ENCODE measurements at regions not wholly inside any gene's neighbourhood (a gene's known extent, or its start where the extent isn't known, plus 50 kb on each side); places are given as distances from the start of the nearest gene placed in this dataset.
"Not testable (repeated sequence)": the region's sequence is repeated elsewhere in the genome, so short reads cannot be mapped to it uniquely, and the experiment has no call there.

DNA sequence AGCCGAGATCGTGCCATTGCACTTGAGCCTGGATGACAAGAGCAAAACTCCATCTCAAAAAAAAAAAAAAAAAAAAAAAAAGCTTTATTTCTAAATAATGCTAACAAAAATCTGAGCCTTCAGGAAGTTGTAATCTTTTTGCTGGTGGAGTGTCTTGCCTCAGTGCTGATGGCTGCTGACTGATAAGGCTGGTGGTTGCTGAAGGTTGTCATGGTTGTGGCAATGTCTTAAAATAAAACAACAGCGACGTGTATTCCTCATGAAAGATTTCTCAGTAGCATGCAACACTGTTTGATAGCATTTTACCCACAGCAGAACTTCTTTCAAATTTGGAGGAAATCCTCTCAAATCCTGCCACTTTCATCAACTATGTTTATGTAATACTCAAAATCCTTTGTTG is 77.4 kb upstream of the PTPRG start:
- no peak overlapping the region for H3K4me3 Mint-ChIP-seq (ENCODE audit: unreplicated experiment)
- Histone ChIP-seq H3K9me3 (no peaks in the 10 kb centered on the region), H3K4me3 (ENCODE audit: low read depth, low read length) (no peak overlapping the region), H3K36me3 (ENCODE audit: control insufficient read depth, insufficient read depth, low read length) (no peaks in the 10 kb centered on the region), H3K4me1 (no peaks in the 10 kb centered on the region), H3K27me3 (replicated peaks; ENCODE audit: control insufficient read depth, insufficient read depth, low read length) (no peaks in the 10 kb centered on the region)
- TF ChIP-seq CTCF (IDR thresholded peaks at IDR 0.05; ENCODE audit: insufficient read depth in 1 of 2, low read depth in 1 of 2, low read length in 1 of 2, severe bottlenecking in 1 of 2, unreplicated experiment in 1 of 2) = no peak
- intact Hi-C loops (cut with micrococcal nuclease; ENCODE audit: unreplicated experiment) = no loop called here
- CTCF ChIA-PET = no interaction called here
- no peak overlapping the region for H3K27ac Mint-ChIP-seq (ENCODE audit: unreplicated experiment)
- no peaks in the 10 kb centered on the region for H3K4me1 Mint-ChIP-seq (ENCODE audit: low read depth, unreplicated experiment)
- H3K36me3 Mint-ChIP-seq (ENCODE audit: insufficient read depth, unreplicated experiment) = no peaks in the 10 kb centered on the region
- H3K27me3 Mint-ChIP-seq (ENCODE audit: insufficient read depth, unreplicated experiment) = no peaks in the 10 kb centered on the region
- no TSS peak for BruUV-seq (replicated peaks)
- H3K9me3 Mint-ChIP-seq (ENCODE audit: unreplicated experiment) = no peaks in the 10 kb centered on the region
- POLR2A ChIA-PET = no interaction called here
- no peak for DNase-seq

GRCh38 chr3:61493339-61493738 is 68.0 kb upstream of the PTPRG start:
- ChIA-PET CTCF (no interaction called here), POLR2A (no interaction called here)
- no peaks in the 10 kb centered on the region for H3K36me3 Mint-ChIP-seq (ENCODE audit: insufficient read depth, unreplicated experiment)
- intact Hi-C loops (cut with micrococcal nuclease; ENCODE audit: unreplicated experiment) = no loop called here
- no peak overlapping the region for H3K27ac Mint-ChIP-seq (ENCODE audit: unreplicated experiment)
- H3K9me3 Mint-ChIP-seq (ENCODE audit: unreplicated experiment) = no peaks in the 10 kb centered on the region
- no peak overlapping the region for H3K4me3 Mint-ChIP-seq (ENCODE audit: unreplicated experiment)
- Histone ChIP-seq H3K4me1 (no peaks in the 10 kb centered on the region), H3K4me3 (ENCODE audit: low read depth, low read length) (no peak overlapping the region), H3K36me3 (ENCODE audit: control insufficient read depth, insufficient read depth, low read length) (no peaks in the 10 kb centered on the region), H3K9me3 (no peaks in the 10 kb centered on the region), H3K27me3 (replicated peaks; ENCODE audit: control insufficient read depth, insufficient read depth, low read length) (no peaks in the 10 kb centered on the region)
- no peaks in the 10 kb centered on the region for H3K27me3 Mint-ChIP-seq (ENCODE audit: insufficient read depth, unreplicated experiment)
- TF ChIP-seq CTCF (IDR thresholded peaks at IDR 0.05; ENCODE audit: insufficient read depth in 1 of 2, low read depth in 1 of 2, low read length in 1 of 2, severe bottlenecking in 1 of 2, unreplicated experiment in 1 of 2) = no peak
- no peak for DNase-seq
- no TSS peak for BruUV-seq (replicated peaks)
- no peaks in the 10 kb centered on the region for H3K4me1 Mint-ChIP-seq (ENCODE audit: low read depth, unreplicated experiment)

- H3K27ac Mint-ChIP-seq (ENCODE audit: unreplicated experiment); H3K27me3 ChIP-seq (replicated peaks; ENCODE audit: control insufficient read depth, insufficient read depth, low read length); DNase-seq; H3K9me3 Mint-ChIP-seq (ENCODE audit: unreplicated experiment); H3K27me3 Mint-ChIP-seq (ENCODE audit: insufficient read depth, unreplicated experiment); intact Hi-C loops (cut with micrococcal nuclease; ENCODE audit: unreplicated experiment); POLR2A ChIA-PET; H3K4me3 ChIP-seq (ENCODE audit: low read depth, low read length); H3K4me1 Mint-ChIP-seq (ENCODE audit: low read depth, unreplicated experiment); H3K4me3 Mint-ChIP-seq (ENCODE audit: unreplicated experiment); H3K36me3 ChIP-seq (ENCODE audit: control insufficient read depth, insufficient read depth, low read length); H3K36me3 Mint-ChIP-seq (ENCODE audit: insufficient read depth, unreplicated experiment); BruUV-seq (replicated peaks); H3K9me3 ChIP-seq; H3K4me1 ChIP-seq: not testable (repeated sequence)
- CTCF ChIA-PET = interaction anchor here (0.6 to 0.7 kb wide), 2 partner anchors 36 to 366 kb away, joined by 3 to 5 read pairs; no protein-coding TSS in a partner anchor
Observed at GRCh38 chr3:61494309-61494708, 67.1 kb upstream of the PTPRG start.

- Mint-ChIP-seq H3K36me3 (ENCODE audit: insufficient read depth, unreplicated experiment) (no peaks in the 10 kb centered on the region), H3K4me3 (ENCODE audit: unreplicated experiment) (no peak overlapping the region), H3K27me3 (ENCODE audit: insufficient read depth, unreplicated experiment) (no peaks in the 10 kb centered on the region), H3K27ac (ENCODE audit: unreplicated experiment) (no peak overlapping the region), H3K9me3 (ENCODE audit: unreplicated experiment) (peaks cover 11% of the 10 kb centered on the region), H3K4me1 (ENCODE audit: low read depth, unreplicated experiment) (no peaks in the 10 kb centered on the region)
- DNase-seq = no peak
- POLR2A ChIA-PET = no interaction called here
- no peak for TF ChIP-seq CTCF (IDR thresholded peaks at IDR 0.05; ENCODE audit: insufficient read depth in 1 of 2, low read depth in 1 of 2, low read length in 1 of 2, severe bottlenecking in 1 of 2, unreplicated experiment in 1 of 2)
- CTCF ChIA-PET = no interaction called here
- Histone ChIP-seq H3K36me3 (ENCODE audit: control insufficient read depth, insufficient read depth, low read length) (no peaks in the 10 kb centered on the region), H3K4me1 (no peaks in the 10 kb centered on the region), H3K27me3 (replicated peaks; ENCODE audit: control insufficient read depth, insufficient read depth, low read length) (no peaks in the 10 kb centered on the region), H3K9me3 (0 out of 2 replicates have a peak, but pooled peaks cover 4% of the 10 kb centered on the region), H3K4me3 (ENCODE audit: low read depth, low read length) (no peak overlapping the region)
- no TSS peak for BruUV-seq (replicated peaks)
- intact Hi-C loops (cut with micrococcal nuclease; ENCODE audit: unreplicated experiment) = no loop called here
Observed at GRCh38 chr3:61497463-61497862, 63.9 kb upstream of the PTPRG start.
